Endothelial cell (in vitro differentiated cells): ENCODE measurements at regions not wholly inside any gene's neighbourhood (a gene's known extent, or its start where the extent isn't known, plus 50 kb on each side); places are given as distances from the start of the nearest gene placed in this dataset.

Experiments
- DNase-seq: peaks from one replicate; pipeline ENCODE4 v3.0.0; 2021; ENCODE audit warnings: low spot score
- H3K27ac Mint-ChIP-seq: one replicate; pipeline ENCODE4 v1.8.0; 2021; ENCODE audit warnings: mixed read lengths, inconsistent platforms; ENCODE audit not compliant: unreplicated experiment
- H3K27me3 Mint-ChIP-seq: one replicate; pipeline ENCODE4 v1.8.0; 2021; ENCODE audit warnings: mild to moderate bottlenecking, moderate library complexity, mixed read lengths, inconsistent platforms; ENCODE audit not compliant: unreplicated experiment
- H3K36me3 Mint-ChIP-seq: one replicate; pipeline ENCODE4 v1.8.0; 2021; ENCODE audit warnings: mild to moderate bottlenecking, low read depth, mixed read lengths, inconsistent platforms; ENCODE audit not compliant: unreplicated experiment
- H3K4me1 Mint-ChIP-seq: one replicate; pipeline ENCODE4 v1.8.0; 2021; ENCODE audit warnings: mild to moderate bottlenecking, mixed read lengths, inconsistent platforms; ENCODE audit not compliant: unreplicated experiment
- H3K4me3 Mint-ChIP-seq: one replicate; pipeline ENCODE4 v1.8.0; 2021; ENCODE audit warnings: mild to moderate bottlenecking, mixed read lengths, inconsistent platforms; ENCODE audit not compliant: unreplicated experiment
- H3K9me3 Mint-ChIP-seq: one replicate; pipeline ENCODE4 v1.8.0; 2021; ENCODE audit warnings: mixed read lengths, inconsistent platforms; ENCODE audit not compliant: unreplicated experiment
- CTCF ChIP-seq: fragments of 200-600 bp; sonication (generic); IDR thresholded peaks from one replicate; pipeline ENCODE4 v1.5.0; 2021; ENCODE audit warnings: antibody characterized with exemption; ENCODE audit not compliant: unreplicated experiment

- no peak for TF ChIP-seq CTCF
- no peaks in the 10 kb centered on the region for H3K36me3 Mint-ChIP-seq
- H3K27ac Mint-ChIP-seq: no peak overlapping the region
- DNase-seq: no peak
- no peaks in the 10 kb centered on the region for H3K9me3 Mint-ChIP-seq
- peaks cover 5% of the 10 kb centered on the region for H3K4me1 Mint-ChIP-seq
- H3K4me3 Mint-ChIP-seq: no peak overlapping the region
- H3K27me3 Mint-ChIP-seq: no peaks in the 10 kb centered on the region
These were observed 104.2 kb downstream of the OXSM start for GRCh38 chr3:25894101-25894500.

DNA sequence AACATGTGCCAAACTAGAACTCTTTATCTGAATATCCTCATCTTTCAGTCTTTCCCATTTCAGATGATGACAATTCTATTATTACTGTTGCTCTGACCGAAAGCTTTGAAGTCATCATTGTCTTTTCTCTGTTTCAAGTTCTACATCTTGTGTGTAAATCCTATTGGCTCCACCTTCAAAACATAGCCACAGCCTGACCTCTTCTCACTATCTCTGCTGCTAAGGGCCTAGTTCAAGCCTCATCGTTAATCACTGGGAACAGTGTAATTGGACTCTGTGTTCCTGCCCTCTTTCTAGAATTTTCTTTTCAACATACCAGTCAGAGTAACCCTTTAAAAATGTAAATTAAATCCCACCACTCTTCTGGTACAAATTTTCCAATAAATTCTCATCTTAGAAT is 105.1 kb downstream of the OXSM start:
- peaks cover 6% of the 10 kb centered on the region for H3K4me1 Mint-ChIP-seq
- no peak overlapping the region for H3K27ac Mint-ChIP-seq
- no peaks in the 10 kb centered on the region for H3K36me3 Mint-ChIP-seq
- no peak for TF ChIP-seq CTCF
- H3K9me3 Mint-ChIP-seq: no peaks in the 10 kb centered on the region
- H3K4me3 Mint-ChIP-seq: no peak overlapping the region
- DNase-seq: no peak
- no peaks in the 10 kb centered on the region for H3K27me3 Mint-ChIP-seq

DNA sequence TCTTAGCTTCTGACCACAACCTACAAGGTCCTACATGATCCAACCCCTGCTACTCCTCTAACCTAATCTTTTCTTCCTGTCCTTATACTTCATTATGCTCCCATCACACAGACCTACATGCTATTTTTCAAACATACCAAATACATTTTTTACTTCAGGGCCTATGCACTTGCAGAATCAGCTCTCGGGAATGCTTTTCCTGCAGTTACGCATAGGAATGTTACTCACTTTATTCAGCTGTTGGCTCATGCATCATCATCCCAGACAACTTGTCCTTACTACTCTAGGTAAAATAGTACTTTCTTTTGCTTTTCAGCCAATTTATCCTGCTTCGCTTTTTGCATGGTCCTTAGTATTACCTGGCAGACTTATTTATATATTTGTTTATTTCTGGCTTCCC is 105.6 kb downstream of the OXSM start:
- Mint-ChIP-seq H3K27me3 (no peaks in the 10 kb centered on the region), H3K27ac (no peak overlapping the region), H3K36me3 (no peaks in the 10 kb centered on the region), H3K4me1 (peaks cover 6% of the 10 kb centered on the region), H3K4me3 (no peak overlapping the region), H3K9me3 (no peaks in the 10 kb centered on the region)
- DNase-seq: no peak
- TF ChIP-seq CTCF: no peak

GRCh38 chr3:25897019-25897418 is 107.1 kb downstream of the OXSM start:
- H3K9me3 Mint-ChIP-seq: no peaks in the 10 kb centered on the region
- no peaks in the 10 kb centered on the region for H3K36me3 Mint-ChIP-seq
- H3K27ac Mint-ChIP-seq: no peak overlapping the region
- peaks cover 6% of the 10 kb centered on the region for H3K4me1 Mint-ChIP-seq
- peak; percentile 45 for TF ChIP-seq CTCF
- H3K4me3 Mint-ChIP-seq: no peak overlapping the region
- no peaks in the 10 kb centered on the region for H3K27me3 Mint-ChIP-seq
- peak; percentile 51 for DNase-seq

DNA sequence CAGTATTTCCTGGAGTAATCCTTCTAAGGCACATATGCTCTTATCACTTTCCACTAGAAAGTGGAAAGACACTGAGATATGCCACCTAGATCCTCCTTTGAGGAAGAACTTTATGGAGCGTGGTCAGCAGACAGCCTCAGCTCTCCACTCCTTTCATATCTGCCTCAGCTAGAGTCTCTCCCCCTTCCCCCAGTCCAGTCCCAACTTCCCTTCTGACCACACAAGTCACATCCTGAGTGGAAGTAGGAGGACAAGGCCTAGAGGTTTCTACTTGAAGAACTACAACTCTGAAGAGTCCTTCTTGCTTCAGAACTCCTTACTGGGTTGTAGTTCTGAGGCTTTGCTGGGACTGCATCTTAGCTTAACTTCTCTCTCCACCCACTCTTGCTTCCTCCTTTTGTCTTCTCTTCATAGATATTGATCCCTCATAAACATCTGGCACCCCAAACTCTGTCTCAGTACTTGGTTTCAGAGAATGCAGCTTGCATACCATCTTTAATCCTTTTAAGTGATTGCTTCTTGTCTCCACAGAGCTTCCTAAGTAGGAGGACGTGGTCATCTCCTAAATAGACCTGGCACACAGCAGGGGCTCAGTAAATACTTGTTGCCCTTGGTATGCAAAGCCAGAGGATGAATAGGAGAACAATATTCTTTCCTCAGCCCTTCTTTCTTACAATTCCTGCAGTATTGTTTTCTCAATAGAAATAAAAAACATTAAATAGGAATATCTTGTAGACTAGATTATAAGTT is 109.6 kb downstream of the OXSM start:
- H3K36me3 Mint-ChIP-seq: no peaks in the 10 kb centered on the region
- no peak for DNase-seq

More for the DNA sequence above, 109.6 kb downstream of the OXSM start:
- no peaks in the 10 kb centered on the region for H3K27me3 Mint-ChIP-seq
- no peak overlapping the region for H3K4me3 Mint-ChIP-seq
- no peak overlapping the region for H3K27ac Mint-ChIP-seq
- no peaks in the 10 kb centered on the region for H3K9me3 Mint-ChIP-seq
- no peak for TF ChIP-seq CTCF
- H3K4me1 Mint-ChIP-seq: peaks cover 6% of the 10 kb centered on the region
